ENCODE measurements at regions not wholly inside any gene's neighbourhood (a gene's known extent, or its start where the extent isn't known, plus 50 kb on each side); places are given as distances from the start of the nearest gene placed in this dataset.

GRCh38 chr3:95334461-95334860 is 1271.6 kb downstream of the NSUN3 start (continued):
- no peak for TF ChIP-seq AFF4 (CRISPR knock-in tag; IDR thresholded peaks at IDR 0.05; ENCODE audit: borderline replicate concordance)
- no peak for TF ChIP-seq ELF4 (CRISPR knock-in tag; IDR thresholded peaks at IDR 0.05; ENCODE audit: low read depth)
- TF ChIP-seq RORB (CRISPR knock-in tag; IDR thresholded peaks at IDR 0.05) = no peak
- TF ChIP-seq RELA (CRISPR knock-in tag; IDR thresholded peaks at IDR 0.05; ENCODE audit: borderline replicate concordance) = no peak
- no peak for TF ChIP-seq ZNF671 (CRISPR knock-in tag; IDR thresholded peaks at IDR 0.05)
- no peak for TF ChIP-seq GABPB1 (CRISPR knock-in tag; IDR thresholded peaks at IDR 0.05)
- TF ChIP-seq, protein P1, sequence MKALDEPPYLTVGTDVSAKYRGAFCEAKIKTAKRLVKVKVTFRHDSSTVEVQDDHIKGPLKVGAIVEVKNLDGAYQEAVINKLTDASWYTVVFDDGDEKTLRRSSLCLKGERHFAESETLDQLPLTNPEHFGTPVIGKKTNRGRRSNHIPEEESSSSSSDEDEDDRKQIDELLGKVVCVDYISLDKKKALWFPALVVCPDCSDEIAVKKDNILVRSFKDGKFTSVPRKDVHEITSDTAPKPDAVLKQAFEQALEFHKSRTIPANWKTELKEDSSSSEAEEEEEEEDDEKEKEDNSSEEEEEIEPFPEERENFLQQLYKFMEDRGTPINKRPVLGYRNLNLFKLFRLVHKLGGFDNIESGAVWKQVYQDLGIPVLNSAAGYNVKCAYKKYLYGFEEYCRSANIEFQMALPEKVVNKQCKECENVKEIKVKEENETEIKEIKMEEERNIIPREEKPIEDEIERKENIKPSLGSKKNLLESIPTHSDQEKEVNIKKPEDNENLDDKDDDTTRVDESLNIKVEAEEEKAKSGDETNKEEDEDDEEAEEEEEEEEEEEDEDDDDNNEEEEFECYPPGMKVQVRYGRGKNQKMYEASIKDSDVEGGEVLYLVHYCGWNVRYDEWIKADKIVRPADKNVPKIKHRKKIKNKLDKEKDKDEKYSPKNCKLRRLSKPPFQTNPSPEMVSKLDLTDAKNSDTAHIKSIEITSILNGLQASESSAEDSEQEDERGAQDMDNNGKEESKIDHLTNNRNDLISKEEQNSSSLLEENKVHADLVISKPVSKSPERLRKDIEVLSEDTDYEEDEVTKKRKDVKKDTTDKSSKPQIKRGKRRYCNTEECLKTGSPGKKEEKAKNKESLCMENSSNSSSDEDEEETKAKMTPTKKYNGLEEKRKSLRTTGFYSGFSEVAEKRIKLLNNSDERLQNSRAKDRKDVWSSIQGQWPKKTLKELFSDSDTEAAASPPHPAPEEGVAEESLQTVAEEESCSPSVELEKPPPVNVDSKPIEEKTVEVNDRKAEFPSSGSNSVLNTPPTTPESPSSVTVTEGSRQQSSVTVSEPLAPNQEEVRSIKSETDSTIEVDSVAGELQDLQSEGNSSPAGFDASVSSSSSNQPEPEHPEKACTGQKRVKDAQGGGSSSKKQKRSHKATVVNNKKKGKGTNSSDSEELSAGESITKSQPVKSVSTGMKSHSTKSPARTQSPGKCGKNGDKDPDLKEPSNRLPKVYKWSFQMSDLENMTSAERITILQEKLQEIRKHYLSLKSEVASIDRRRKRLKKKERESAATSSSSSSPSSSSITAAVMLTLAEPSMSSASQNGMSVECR (CRISPR knock-in tag; IDR thresholded peaks at IDR 0.05; ENCODE audit: borderline replicate concordance) = no peak
- no peak for TF ChIP-seq FOXK1 (CRISPR knock-in tag; IDR thresholded peaks at IDR 0.05)
- TF ChIP-seq ESRRA (CRISPR knock-in tag; IDR thresholded peaks at IDR 0.05; ENCODE audit: borderline replicate concordance) = no peak
- no peak for TF ChIP-seq JUN (CRISPR knock-in tag; IDR thresholded peaks at IDR 0.05)

DNA sequence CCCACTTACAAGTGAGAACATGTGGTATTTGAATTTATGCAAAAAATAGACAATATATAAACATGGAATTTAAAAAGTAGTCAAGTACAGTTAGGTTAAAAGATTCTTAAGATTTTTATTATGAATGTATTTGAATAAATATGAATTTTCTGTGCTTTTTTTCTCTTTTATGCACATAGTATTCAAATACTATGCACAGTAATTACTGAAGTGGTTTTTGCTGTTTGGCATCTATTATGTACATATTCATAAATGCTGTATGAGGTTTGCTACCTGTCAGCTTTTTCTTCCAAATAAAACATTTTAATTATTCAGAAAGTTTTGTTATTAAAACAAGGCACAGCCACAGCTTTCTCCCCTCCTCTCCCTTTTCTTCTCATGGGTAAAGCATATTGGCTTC is 1272.7 kb downstream of the NSUN3 start:
- peaks cover 6% of the 10 kb centered on the region for H3K9me3 Mint-ChIP-seq
- peaks cover 1% of the 10 kb centered on the region for H3K36me3 Mint-ChIP-seq
- peaks cover 8% of the 10 kb centered on the region for H3K4me1 Mint-ChIP-seq
- ChIA-PET CTCF (no interaction called here), POLR2A (no interaction called here)
- ATAC-seq (no peak), DNase-seq (ENCODE audit: low spot score) (no peak)
- H3K4me3 Mint-ChIP-seq = no peak overlapping the region
- no peaks in the 10 kb centered on the region for H3K27me3 Mint-ChIP-seq (ENCODE audit: low read depth)
- H3K27ac Mint-ChIP-seq = no peak overlapping the region
- TF ChIP-seq ZNF121 (CRISPR knock-in tag; IDR thresholded peaks at IDR 0.05) = no peak
- TF ChIP-seq TEAD4 (CRISPR knock-in tag; IDR thresholded peaks at IDR 0.05) = no peak
- no peak for TF ChIP-seq KAT7 (CRISPR knock-in tag; IDR thresholded peaks at IDR 0.05; ENCODE audit: borderline replicate concordance)
- TF ChIP-seq, protein P2, sequence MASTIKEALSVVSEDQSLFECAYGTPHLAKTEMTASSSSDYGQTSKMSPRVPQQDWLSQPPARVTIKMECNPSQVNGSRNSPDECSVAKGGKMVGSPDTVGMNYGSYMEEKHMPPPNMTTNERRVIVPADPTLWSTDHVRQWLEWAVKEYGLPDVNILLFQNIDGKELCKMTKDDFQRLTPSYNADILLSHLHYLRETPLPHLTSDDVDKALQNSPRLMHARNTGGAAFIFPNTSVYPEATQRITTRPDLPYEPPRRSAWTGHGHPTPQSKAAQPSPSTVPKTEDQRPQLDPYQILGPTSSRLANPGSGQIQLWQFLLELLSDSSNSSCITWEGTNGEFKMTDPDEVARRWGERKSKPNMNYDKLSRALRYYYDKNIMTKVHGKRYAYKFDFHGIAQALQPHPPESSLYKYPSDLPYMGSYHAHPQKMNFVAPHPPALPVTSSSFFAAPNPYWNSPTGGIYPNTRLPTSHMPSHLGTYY (CRISPR knock-in tag; IDR thresholded peaks at IDR 0.05) = no peak
- TF ChIP-seq ATF1 (CRISPR knock-in tag; IDR thresholded peaks at IDR 0.05) = no peak
- no peak for TF ChIP-seq RORB (CRISPR knock-in tag; IDR thresholded peaks at IDR 0.05)
- no peak for TF ChIP-seq FOXP1 (CRISPR knock-in tag; IDR thresholded peaks at IDR 0.05; ENCODE audit: borderline replicate concordance)
- no peak for TF ChIP-seq FOXP4 (CRISPR knock-in tag; IDR thresholded peaks at IDR 0.05)
- TF ChIP-seq GRHL2 (CRISPR knock-in tag; IDR thresholded peaks at IDR 0.05; ENCODE audit: insufficient replicate concordance, severe bottlenecking) = no peak
- TF ChIP-seq ZBTB43 (CRISPR knock-in tag; IDR thresholded peaks at IDR 0.05) = no peak
- no peak for TF ChIP-seq NR3C1 (CRISPR knock-in tag; conservative IDR thresholded peaks at IDR 0.05; ENCODE audit: low read depth)
- no peak for TF ChIP-seq ZBTB21 (CRISPR knock-in tag; IDR thresholded peaks at IDR 0.05; ENCODE audit: borderline replicate concordance)
- TF ChIP-seq, protein P3, sequence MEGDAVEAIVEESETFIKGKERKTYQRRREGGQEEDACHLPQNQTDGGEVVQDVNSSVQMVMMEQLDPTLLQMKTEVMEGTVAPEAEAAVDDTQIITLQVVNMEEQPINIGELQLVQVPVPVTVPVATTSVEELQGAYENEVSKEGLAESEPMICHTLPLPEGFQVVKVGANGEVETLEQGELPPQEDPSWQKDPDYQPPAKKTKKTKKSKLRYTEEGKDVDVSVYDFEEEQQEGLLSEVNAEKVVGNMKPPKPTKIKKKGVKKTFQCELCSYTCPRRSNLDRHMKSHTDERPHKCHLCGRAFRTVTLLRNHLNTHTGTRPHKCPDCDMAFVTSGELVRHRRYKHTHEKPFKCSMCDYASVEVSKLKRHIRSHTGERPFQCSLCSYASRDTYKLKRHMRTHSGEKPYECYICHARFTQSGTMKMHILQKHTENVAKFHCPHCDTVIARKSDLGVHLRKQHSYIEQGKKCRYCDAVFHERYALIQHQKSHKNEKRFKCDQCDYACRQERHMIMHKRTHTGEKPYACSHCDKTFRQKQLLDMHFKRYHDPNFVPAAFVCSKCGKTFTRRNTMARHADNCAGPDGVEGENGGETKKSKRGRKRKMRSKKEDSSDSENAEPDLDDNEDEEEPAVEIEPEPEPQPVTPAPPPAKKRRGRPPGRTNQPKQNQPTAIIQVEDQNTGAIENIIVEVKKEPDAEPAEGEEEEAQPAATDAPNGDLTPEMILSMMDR (IDR thresholded peaks at IDR 0.05) = no peak
- no peak for TF ChIP-seq MXD4 (CRISPR knock-in tag; IDR thresholded peaks at IDR 0.05; ENCODE audit: borderline replicate concordance)
- no peak for TF ChIP-seq PRRX2 (CRISPR knock-in tag; IDR thresholded peaks at IDR 0.05)

Data from WTC11 (cell line).